Activated T-cell treated with anti-CD3 and anti-CD28 coated beads, Interleukin-2, amount 50 U/mL, for 4 hours (primary cell): ENCODE measurements at regions not wholly inside any gene's neighbourhood (a gene's known extent, or its start where the extent isn't known, plus 50 kb on each side); places are given as distances from the start of the nearest gene placed in this dataset.

Experiments used
- ATAC-seq, 2 donors: fragments of 200-7000 bp; cut with Tn5 transposase; one replicate each; pipeline ENCODE4 v1.10.0; 2021
- DNase-seq: peaks from one replicate; pipeline ENCODE4 v3.0.0-alpha.2; 2020
- H3K27me3 Mint-ChIP-seq: one replicate; pipeline ENCODE4 v1.8.0; 2021; ENCODE audit warnings: low read depth, mixed read lengths
- H3K36me3 Mint-ChIP-seq: one replicate; pipeline ENCODE4 v1.8.0; 2022; ENCODE audit warnings: mixed read lengths; ENCODE audit not compliant: insufficient read depth
- H3K4me1 Mint-ChIP-seq: one replicate; pipeline ENCODE4 v1.8.0; 2021; ENCODE audit warnings: low read depth, mixed read lengths
- H3K4me3 Mint-ChIP-seq: one replicate; pipeline ENCODE4 v1.8.0; 2021; ENCODE audit warnings: mild to moderate bottlenecking, moderate library complexity, mixed read lengths
- H3K9me3 Mint-ChIP-seq: one replicate; pipeline ENCODE4 v1.8.0; 2021; ENCODE audit warnings: mixed read lengths

DNA sequence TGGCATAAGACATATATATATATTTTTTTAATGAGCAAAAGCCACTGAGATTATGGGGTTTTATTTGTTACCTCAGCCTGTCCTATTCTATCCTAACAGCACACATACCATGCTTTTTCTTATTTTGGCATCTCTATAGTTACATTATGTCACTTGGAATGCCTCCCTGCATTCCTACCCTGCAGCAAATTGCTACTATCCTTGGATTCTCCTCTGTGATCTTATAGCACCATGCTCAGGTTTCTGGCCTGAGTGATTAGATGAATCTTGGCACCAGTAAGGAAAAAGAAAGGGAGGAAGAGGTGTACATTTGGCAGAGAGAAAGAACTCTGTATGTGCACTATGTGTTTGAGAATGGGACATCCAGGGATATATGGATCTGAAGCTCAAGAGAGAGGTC is 86.3 kb upstream of the PELI1 start:
- ATAC-seq = no peak
- H3K36me3 Mint-ChIP-seq = no peaks in the 10 kb centered on the region
- peaks cover 24% of the 10 kb centered on the region for H3K4me1 Mint-ChIP-seq
- H3K4me3 Mint-ChIP-seq = no peak overlapping the region
- H3K27me3 Mint-ChIP-seq = no peaks in the 10 kb centered on the region
- DNase-seq = no peak
- no peaks in the 10 kb centered on the region for H3K9me3 Mint-ChIP-seq

DNA sequence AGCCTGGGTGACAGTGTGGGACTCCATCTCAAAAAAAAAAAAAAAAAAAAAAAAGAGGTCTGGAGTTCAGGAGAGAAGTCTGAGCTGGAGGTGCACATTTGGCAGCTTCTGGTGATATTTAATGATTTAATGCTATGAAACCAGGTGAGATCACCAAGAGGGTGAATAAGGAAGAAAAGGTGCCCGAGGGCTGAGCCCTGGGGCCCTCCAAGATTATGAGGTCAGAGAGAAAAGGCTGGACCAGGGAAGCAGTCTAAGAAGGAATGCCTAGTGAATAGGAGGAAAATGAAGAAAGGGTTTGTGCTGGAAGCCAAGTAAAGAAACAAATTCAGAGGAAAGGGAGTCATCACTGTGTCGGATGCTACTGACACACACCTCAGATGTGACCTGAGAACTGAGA is 88.0 kb upstream of the PELI1 start:
- no peaks in the 10 kb centered on the region for H3K9me3 Mint-ChIP-seq
- ATAC-seq = no peak
- DNase-seq = no peak
- no peak overlapping the region for H3K4me3 Mint-ChIP-seq
- no peaks in the 10 kb centered on the region for H3K36me3 Mint-ChIP-seq
- no peaks in the 10 kb centered on the region for H3K27me3 Mint-ChIP-seq
- H3K4me1 Mint-ChIP-seq = peaks cover 21% of the 10 kb centered on the region

DNA sequence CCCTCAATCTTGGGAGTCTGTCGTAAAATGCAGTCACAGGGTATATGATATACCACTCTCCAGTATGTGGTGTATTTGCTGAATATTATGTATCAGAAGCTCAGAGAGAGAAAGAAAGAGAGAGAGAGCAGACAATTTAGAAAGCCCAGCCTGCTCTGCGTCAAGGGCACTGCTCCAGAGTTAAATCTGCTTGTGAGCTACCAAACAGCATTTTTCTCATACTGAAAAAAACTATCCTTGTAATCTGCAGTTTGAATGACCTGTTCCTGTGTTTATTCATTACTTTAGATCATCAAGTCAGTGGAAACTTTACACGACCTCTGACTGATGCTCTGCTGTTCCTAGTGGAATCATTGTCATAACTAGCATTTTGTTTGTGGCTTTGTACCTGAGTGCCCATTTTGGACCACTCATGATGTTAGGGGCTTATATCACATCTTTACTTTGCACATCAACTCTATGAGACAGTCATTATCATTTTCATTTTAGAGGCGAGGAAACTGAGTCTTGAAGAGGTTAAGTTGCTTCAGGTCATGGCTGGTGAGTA is 89.2 kb upstream of the PELI1 start:
- DNase-seq (no peak), ATAC-seq (no peak)
- H3K9me3 Mint-ChIP-seq = no peaks in the 10 kb centered on the region
- H3K36me3 Mint-ChIP-seq = no peaks in the 10 kb centered on the region
- no peak overlapping the region for H3K4me3 Mint-ChIP-seq
- no peaks in the 10 kb centered on the region for H3K27me3 Mint-ChIP-seq
- H3K4me1 Mint-ChIP-seq = peaks cover 13% of the 10 kb centered on the region

DNA sequence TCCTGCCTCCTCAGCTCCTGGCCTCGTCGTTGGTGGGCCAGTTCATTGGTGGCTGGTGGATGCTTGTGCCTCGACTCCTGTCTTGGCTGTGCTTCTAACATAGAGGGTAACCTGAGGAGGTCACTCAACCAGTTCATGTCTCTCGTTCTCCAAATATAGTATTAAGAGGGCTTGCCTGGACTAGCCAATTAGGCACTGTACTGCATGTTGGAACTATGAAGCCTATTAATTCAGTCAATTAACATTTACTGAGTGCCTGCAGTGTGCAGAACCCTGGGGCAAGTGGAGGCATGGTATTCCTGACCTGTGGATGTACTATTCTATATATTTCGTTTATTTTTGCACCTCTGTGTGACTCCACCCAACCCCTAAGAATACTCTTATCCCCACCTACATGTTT is 89.9 kb upstream of the PELI1 start:
- ATAC-seq (no peak), DNase-seq (no peak)
- Mint-ChIP-seq H3K36me3 (no peaks in the 10 kb centered on the region), H3K4me1 (peaks cover 6% of the 10 kb centered on the region), H3K4me3 (no peak overlapping the region), H3K9me3 (no peaks in the 10 kb centered on the region), H3K27me3 (no peaks in the 10 kb centered on the region)

DNA sequence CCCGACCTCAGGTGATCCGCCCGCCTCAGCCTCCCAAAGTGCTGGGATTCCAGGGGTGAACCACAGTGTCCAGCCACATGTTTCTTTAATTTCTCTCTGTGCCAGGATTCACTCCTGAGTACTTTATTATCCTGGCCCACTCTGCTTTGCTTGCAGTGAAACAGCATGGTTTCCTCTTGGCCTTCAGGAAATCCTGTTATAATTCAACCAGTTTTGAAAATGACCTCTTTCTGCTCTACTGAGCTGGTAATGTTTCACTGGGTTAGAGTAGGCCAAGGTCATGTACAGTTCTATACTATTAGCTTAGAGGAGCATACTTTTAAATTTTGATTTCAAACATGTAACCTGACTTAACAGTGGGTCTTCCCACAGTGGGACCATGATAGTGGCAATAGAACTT is 90.6 kb upstream of the PELI1 start:
- no peak for ATAC-seq
- H3K4me3 Mint-ChIP-seq = no peak overlapping the region
- H3K9me3 Mint-ChIP-seq = no peaks in the 10 kb centered on the region
- H3K4me1 Mint-ChIP-seq = peaks cover 6% of the 10 kb centered on the region
- no peaks in the 10 kb centered on the region for H3K36me3 Mint-ChIP-seq
- H3K27me3 Mint-ChIP-seq = no peaks in the 10 kb centered on the region
- DNase-seq = no peak

DNA sequence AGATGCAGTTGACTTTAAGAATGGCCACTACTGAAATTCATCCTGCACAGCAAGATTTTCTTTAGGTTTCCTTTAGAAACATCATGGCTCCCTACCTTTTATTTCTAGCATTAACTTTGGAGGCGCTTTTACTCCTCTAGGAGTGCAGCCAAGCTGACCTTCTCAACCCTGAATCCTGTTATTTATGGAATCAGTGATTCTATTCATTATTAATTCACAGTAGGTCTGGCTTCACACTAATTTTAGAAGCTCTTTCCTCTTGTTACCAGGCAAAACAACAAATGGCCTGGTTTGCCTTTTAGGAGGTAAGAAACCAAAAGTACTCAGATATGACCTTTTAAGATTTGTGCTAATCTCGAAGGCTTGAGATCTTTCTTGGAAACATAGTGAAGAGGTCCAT is 93.0 kb upstream of the PELI1 start:
- no peaks in the 10 kb centered on the region for H3K27me3 Mint-ChIP-seq
- H3K9me3 Mint-ChIP-seq = no peaks in the 10 kb centered on the region
- H3K4me3 Mint-ChIP-seq = no peak overlapping the region
- H3K36me3 Mint-ChIP-seq = no peaks in the 10 kb centered on the region
- no peaks in the 10 kb centered on the region for H3K4me1 Mint-ChIP-seq
- DNase-seq (no peak), ATAC-seq (no peak)

DNA sequence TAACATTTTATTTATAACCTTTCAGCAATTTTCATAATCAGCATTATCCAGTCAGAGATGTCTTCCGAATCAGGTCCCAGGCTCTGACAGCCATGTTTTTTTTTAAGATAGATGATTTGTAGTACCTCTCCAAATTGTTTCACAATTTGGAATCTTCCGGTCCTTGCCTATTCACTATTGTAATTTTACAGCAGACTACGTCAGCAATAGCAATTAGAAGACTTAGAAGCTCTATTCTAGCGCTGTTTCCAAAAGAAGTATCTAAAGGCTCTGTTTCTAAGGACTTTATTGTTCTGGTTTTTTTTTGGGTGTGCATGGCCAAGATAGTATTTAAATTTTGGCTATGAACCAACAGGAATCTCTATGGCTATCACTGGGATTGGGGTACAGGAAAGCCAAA is 94.6 kb upstream of the PELI1 start:
- no peaks in the 10 kb centered on the region for H3K9me3 Mint-ChIP-seq
- no peak overlapping the region for H3K4me3 Mint-ChIP-seq
- no peak for ATAC-seq
- H3K36me3 Mint-ChIP-seq = no peaks in the 10 kb centered on the region
- DNase-seq = no peak
- H3K4me1 Mint-ChIP-seq = no peaks in the 10 kb centered on the region
- H3K27me3 Mint-ChIP-seq = no peaks in the 10 kb centered on the region

DNA sequence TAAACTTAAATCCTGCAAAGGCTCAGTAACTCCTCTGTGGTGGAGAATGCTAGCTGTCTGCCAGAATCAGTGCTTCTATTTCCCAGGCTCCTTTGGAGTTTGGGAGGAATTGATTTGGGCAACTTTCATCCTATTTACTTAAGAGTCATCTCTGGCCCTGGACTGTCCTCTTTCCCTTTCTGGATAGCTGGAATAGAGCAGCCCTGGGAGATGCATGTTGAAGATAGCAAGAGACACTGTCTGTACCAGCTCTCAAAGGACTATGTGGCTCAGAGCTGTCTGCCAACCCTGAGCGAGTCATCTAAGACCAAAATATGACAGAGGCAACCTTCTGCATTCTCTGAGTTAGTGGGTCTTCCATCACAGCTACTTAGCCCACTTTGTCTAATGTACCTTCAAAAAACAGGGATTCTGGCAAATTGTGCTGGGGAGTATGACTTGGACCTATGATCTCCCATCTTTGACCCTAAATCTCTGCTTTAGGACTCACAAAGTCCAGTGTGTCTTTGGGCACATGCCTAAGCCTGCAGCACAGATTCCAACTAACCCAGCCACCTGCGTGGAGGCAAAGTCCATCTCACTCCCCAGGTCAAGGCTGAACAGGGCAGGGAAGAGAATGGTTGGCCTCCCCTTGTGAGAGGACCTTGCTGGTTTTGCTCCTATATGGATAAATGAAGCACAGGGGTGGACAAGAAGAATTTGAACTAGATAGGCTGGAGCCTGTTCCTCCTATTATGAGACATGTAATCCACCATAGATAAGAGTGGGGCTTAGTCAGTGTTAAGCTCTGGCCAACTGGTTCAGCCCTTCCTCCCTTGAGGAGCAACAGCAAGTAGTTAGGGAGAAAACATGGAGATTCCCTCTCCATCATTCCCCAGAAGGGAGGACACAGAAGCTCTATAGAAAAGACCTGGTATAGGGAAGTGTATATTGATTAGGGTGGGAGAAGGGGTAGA is 99.1 kb upstream of the PELI1 start:
- no peak for ATAC-seq
- H3K9me3 Mint-ChIP-seq = no peaks in the 10 kb centered on the region
- no peaks in the 10 kb centered on the region for H3K4me1 Mint-ChIP-seq
- DNase-seq = no peak
- H3K36me3 Mint-ChIP-seq = no peaks in the 10 kb centered on the region
- H3K27me3 Mint-ChIP-seq = peaks cover 2% of the 10 kb centered on the region
- H3K4me3 Mint-ChIP-seq = no peak overlapping the region

DNA sequence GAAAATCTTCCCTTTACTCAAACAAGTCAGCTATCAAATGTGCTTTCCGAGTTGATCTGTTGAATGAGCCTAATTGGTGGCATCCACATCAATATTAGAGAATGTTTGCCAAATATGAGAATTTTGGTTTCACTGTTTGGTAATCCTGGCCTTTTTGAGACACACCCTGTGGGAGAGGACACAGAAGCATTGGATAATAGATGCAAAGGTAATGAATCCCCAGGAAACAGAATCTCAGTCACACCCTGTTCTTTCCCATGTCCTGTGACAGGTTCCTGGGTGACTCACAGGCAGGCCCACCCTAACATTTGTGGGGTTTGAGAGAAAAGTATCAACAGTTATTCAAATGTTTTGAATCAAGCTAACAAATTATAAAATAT is 99.8 kb upstream of the PELI1 start:
- Mint-ChIP-seq H3K4me1 (no peaks in the 10 kb centered on the region), H3K4me3 (no peak overlapping the region), H3K36me3 (no peaks in the 10 kb centered on the region), H3K27me3 (peaks cover 2% of the 10 kb centered on the region), H3K9me3 (no peaks in the 10 kb centered on the region)
- DNase-seq = no peak
- no peak for ATAC-seq

DNA sequence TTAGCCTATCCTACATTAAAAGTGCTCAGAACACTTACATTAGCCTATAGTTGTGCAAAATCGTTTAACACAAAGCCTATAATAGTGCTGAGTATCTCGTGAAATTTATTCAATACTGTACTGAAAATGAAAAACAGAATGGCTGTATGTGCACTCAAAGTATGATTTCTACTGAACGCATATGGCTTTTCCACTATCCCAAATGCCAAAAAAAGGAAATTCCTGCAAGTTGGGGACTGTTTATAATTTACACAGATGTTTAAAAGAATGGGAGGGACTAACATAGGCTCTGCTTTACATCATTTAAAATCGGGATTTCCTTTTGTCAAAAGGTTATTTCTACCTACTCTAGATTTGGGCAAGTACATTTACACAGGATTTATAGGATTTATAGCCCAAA is 101.4 kb upstream of the PELI1 start:
- DNase-seq (no peak), ATAC-seq (no peak)
- Mint-ChIP-seq H3K27me3 (peaks cover 2% of the 10 kb centered on the region), H3K4me1 (no peaks in the 10 kb centered on the region), H3K36me3 (no peaks in the 10 kb centered on the region), H3K4me3 (no peak overlapping the region), H3K9me3 (no peaks in the 10 kb centered on the region)

DNA sequence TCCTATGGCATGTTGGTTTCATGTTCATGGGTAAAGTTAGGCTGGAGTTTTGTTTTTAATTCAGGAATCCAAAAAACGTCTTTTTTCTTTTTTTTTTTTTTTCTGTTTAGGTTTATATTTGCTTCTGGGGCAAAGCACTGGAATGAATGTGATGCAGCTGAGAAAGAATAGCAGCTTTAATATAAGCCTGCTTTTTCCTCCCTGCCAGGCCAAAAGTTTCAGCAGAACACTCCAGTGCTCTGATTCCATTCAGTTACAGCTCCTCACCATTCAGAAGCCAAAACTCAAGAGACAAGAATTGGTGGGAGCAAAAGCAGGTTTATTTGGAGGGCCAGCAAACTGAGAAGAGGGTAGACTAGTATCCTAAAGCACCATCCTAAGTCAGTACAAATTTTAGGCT is 102.7 kb upstream of the PELI1 start:
- ATAC-seq = no peak
- H3K36me3 Mint-ChIP-seq = no peaks in the 10 kb centered on the region

DNA sequence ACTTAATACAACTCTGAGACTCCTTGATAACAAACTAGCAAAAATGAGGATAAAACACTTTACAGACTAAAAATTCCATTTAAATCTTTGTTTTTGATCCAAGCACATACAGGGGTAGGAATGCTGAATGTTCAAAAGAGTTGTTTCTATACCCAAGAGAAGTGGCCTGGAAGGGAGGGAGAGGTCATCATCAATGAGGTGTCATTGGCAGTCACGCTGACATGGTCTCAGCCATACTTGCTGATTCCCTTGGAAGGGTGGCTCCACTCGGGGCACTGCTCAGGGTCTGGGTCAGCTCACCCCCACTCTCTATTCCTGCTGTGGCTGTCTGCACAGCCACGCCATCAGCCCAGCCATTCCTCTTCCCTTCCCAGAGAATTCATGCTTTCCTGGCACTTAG is 105.2 kb upstream of the PELI1 start:
- Mint-ChIP-seq H3K36me3 (peaks cover 1% of the 10 kb centered on the region), H3K27me3 (peaks cover 2% of the 10 kb centered on the region), H3K4me1 (no peaks in the 10 kb centered on the region), H3K9me3 (no peaks in the 10 kb centered on the region), H3K4me3 (no peak overlapping the region)
- DNase-seq = no peak
- ATAC-seq = no peak

More for the DNA sequence above, 102.7 kb upstream of the PELI1 start:
- Mint-ChIP-seq H3K4me3 (no peak overlapping the region), H3K9me3 (no peaks in the 10 kb centered on the region), H3K27me3 (peaks cover 2% of the 10 kb centered on the region), H3K4me1 (no peaks in the 10 kb centered on the region)
- no peak for DNase-seq

DNA sequence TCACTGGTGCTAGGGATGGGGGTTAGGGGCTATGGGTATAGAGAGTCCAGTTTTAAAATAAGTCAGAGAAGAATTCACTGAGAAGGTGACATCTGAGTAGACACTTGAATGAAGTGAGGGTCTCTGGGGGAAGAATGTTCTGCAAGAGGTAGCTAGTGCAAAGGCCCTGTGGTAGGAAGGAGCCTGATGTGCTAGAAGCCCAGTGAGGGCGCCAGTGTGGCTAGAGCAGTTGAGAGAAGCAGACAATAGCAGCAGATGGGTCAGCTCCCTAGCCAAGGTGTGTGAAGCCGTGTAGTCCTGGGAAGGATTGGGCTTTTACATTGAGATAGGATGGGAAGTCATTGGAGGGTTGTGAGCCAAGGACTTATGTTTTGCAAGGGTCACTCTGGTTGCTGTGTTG is 105.8 kb upstream of the PELI1 start:
- Mint-ChIP-seq H3K36me3 (peaks cover 1% of the 10 kb centered on the region), H3K4me1 (no peaks in the 10 kb centered on the region), H3K9me3 (no peaks in the 10 kb centered on the region), H3K4me3 (no peak overlapping the region), H3K27me3 (peaks cover 2% of the 10 kb centered on the region)
- ATAC-seq (no peak), DNase-seq (no peak)

DNA sequence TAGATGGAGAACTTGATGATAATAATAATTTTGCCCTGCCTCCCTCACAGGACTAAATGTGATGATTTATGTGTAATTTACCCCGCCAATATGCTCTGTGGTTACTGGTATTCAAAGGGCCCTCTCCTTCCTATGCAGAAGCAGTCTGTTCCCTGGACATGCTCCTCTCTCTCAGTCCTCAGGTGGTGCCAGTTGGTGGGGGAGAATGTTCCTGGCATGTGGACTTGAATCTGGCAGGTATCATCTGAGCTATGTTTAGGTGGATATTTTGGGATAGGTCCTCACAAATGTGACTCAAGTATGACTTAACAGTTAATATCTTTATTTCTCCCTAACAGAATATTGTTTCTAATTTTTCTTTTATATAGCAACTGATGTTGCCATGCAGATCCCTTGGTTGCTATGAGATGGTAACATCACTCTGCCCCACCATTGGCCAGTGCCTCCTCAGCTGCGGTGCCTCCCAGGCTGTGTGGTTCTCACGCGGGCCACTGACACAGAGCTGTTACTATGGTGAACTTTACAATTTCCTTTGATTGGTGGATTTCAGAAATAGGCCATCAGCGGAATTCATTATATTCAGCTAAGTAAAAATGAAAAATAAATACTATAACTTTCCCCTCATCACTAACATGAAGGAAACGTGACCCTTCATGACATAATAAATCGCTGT is 106.7 kb upstream of the PELI1 start:
- no peaks in the 10 kb centered on the region for H3K27me3 Mint-ChIP-seq
- peaks cover 1% of the 10 kb centered on the region for H3K36me3 Mint-ChIP-seq
- no peaks in the 10 kb centered on the region for H3K4me1 Mint-ChIP-seq
- ATAC-seq (no peak), DNase-seq (no peak)
- H3K4me3 Mint-ChIP-seq = no peak overlapping the region
- no peaks in the 10 kb centered on the region for H3K9me3 Mint-ChIP-seq
